ENCODE measurements at regions not wholly inside any gene's neighbourhood (a gene's known extent, or its start where the extent isn't known, plus 50 kb on each side); places are given as distances from the start of the nearest gene placed in this dataset.
A peak's percentile ranks its signal among the peaks of the same experiment; 100 is the strongest.
"Not testable (repeated sequence)": the region's sequence is repeated elsewhere in the genome, so short reads cannot be mapped to it uniquely, and the experiment has no call there.

DNA sequence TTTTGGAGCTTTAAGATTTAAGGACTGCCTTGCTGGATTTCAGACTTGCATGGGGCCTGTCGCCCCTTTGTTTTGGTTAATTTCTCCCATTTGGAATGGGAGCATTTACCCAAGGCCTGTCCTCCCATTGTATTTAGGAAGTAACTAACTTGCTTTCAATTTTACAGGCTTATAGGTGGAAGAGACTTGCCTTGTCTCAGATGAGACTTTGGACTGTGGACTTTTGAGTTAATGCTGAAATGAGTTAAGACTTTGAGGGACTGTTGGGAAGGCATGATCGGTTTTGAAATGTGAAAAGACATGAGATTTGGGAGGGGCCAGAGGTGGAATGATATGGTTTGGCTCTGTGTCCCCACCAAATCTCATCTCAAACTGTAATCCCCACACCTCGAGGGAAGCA lies 56.5 kb upstream of the TNFSF10 start:
- DNase-seq; H3K27me3 ChIP-seq; in situ Hi-C loops (cut with MboI; ENCODE audit: low pct_ligation_motif_present in 1 of 4, low pct_unique_long_range_greater_than_20kb in 1 of 4, low sequenced_read_pairs in 3 of 4); H3K36me3 ChIP-seq; H3K9me3 ChIP-seq; H3K4me3 ChIP-seq: not testable (repeated sequence)
- H3K4me1 ChIP-seq, result peaks cover 0 to 29% (median 4%) of the 10 kb centered on the region in 4 donors
- intact Hi-C loops (cut with DNase I; ENCODE audit: low total_unique reads), result loop anchor here (10.0 kb wide), 1 partner anchor 55 kb away; the partner anchor contains the start of gene TNFSF10
- WGBS, 2 donors (ENCODE audit: low coverage in 1 of 2), result 57 to 78% methylated on average over 1 to 3 of the region's 3 CpGs
- H3K27ac ChIP-seq, result peak overlapping the region; percentile 0 to 41 (median 14)

DNA sequence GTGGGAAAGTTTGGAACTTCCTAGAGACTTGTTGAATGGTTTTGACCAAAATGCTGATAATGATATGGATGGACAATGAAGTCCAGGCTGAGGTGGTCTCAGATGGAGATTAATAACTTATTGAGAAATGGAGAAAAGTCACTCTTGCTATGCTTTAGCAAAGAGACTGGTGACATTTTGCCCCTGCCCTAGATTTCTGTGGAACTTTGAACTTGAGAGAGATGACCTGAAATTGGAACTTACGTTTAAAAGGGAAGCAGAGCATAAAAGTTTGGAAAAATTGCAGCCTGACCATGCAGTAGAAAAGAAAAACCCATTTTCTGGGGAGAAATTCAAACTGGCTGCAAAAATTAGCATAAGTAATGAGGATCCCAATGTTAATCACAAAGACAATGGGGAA lies 55.5 kb upstream of the TNFSF10 start:
- H3K9me3 ChIP-seq; H3K4me3 ChIP-seq; H3K36me3 ChIP-seq; H3K27me3 ChIP-seq; DNase-seq; H3K27ac ChIP-seq; in situ Hi-C loops (cut with MboI; ENCODE audit: low pct_ligation_motif_present in 1 of 4, low pct_unique_long_range_greater_than_20kb in 1 of 4, low sequenced_read_pairs in 3 of 4): not testable (repeated sequence)
- WGBS, 2 donors (ENCODE audit: low coverage in 1 of 2), result 79 to 92% methylated on average over 1 of the region's 1 CpG
- intact Hi-C loops (cut with DNase I; ENCODE audit: low total_unique reads), result loop anchor here (10.0 kb wide), 1 partner anchor 54 kb away; the partner anchor contains the start of gene TNFSF10
- peaks cover 0 to 29% (median 4%) of the 10 kb centered on the region in 4 donors for H3K4me1 ChIP-seq

DNA sequence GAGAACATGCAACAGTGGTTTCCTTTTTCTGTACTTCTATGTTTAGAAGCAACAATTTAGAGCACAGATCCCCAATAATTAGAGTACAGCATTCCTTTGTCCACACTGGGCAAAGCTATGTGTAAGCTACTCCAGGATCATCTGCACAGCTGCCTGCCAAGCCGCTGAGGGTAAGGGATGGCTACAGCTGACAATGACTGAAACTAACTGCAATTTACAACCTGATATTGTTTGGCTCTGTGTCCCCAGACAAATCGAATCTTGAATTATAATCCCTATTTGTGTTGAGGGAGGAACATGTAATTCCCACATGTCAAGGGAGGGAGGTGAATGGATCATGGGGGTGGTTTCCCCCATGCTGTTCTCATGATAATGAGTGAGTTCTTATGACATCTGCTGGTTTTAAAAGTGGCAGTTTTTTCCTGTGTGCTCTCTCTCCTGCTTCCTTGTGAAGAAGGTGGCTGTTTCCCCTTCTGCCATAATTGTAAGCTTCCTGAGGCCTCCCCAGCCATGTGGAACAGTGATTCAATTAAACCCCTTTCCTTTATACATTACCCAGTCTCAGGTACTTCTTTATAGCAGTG lies 54.8 kb upstream of the TNFSF10 start:
- in situ Hi-C loops (cut with MboI; ENCODE audit: low pct_ligation_motif_present in 1 of 4, low pct_unique_long_range_greater_than_20kb in 1 of 4, low sequenced_read_pairs in 3 of 4), result no loop called here
- 42% methylated on average over 2 of the region's 2 CpGs; no CpG with 5 or more reads in 1 of the 2 donors for WGBS, 2 donors (ENCODE audit: low coverage in 1 of 2)

DNA sequence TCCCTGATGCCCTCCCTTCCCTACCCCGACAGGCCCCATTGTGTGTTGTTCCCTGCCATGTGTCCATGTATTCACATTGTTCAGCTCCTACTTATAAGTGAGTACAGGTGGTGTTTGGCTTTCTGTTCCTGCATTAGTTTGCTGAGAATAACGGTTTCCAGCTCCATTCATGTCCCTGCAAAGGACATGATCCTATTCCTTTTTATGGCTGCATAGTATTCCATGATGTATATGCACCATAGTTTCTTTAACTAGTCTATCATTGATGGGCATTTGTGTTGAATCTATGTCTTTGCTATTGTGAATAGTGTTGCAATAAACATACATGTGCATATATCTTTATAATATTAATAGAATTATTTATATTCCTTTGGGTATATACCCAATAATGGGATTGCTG lies 52.1 kb upstream of the TNFSF10 start:
- intact Hi-C loops (cut with DNase I; ENCODE audit: low total_unique reads), result loop anchor here (10.0 kb wide), 1 partner anchor 51 kb away; the partner anchor contains the start of gene TNFSF10
- H3K4me3 ChIP-seq, result no peak overlapping the region
- H3K9me3 ChIP-seq, result peaks cover 4 to 6% of the 10 kb centered on the region in 2 donors
- no peak for DNase-seq
- in situ Hi-C loops (cut with MboI; ENCODE audit: low pct_ligation_motif_present in 1 of 4, low pct_unique_long_range_greater_than_20kb in 1 of 4, low sequenced_read_pairs in 3 of 4), result no loop called here
- no peak overlapping the region for H3K27ac ChIP-seq
- TF ChIP-seq POLR2A (IDR thresholded peaks at IDR 0.05), result no peak
- TF ChIP-seq POLR2AphosphoS5 (IDR thresholded peaks at IDR 0.05), result no peak
- no peak for TF ChIP-seq EP300 (IDR thresholded peaks at IDR 0.05; ENCODE audit: low read depth)
- TF ChIP-seq, protein P1, sequence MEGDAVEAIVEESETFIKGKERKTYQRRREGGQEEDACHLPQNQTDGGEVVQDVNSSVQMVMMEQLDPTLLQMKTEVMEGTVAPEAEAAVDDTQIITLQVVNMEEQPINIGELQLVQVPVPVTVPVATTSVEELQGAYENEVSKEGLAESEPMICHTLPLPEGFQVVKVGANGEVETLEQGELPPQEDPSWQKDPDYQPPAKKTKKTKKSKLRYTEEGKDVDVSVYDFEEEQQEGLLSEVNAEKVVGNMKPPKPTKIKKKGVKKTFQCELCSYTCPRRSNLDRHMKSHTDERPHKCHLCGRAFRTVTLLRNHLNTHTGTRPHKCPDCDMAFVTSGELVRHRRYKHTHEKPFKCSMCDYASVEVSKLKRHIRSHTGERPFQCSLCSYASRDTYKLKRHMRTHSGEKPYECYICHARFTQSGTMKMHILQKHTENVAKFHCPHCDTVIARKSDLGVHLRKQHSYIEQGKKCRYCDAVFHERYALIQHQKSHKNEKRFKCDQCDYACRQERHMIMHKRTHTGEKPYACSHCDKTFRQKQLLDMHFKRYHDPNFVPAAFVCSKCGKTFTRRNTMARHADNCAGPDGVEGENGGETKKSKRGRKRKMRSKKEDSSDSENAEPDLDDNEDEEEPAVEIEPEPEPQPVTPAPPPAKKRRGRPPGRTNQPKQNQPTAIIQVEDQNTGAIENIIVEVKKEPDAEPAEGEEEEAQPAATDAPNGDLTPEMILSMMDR (IDR thresholded peaks at IDR 0.05), result no peak
- 71 to 100% methylated on average over 1 to 2 of the region's 2 CpGs for WGBS, 2 donors (ENCODE audit: low coverage in 1 of 2)
- H3K27me3 ChIP-seq, result no peaks in the 10 kb centered on the region
- no peaks in the 10 kb centered on the region for H3K36me3 ChIP-seq
- peaks cover 0 to 22% (median 4%) of the 10 kb centered on the region in 4 donors for H3K4me1 ChIP-seq

More for the DNA sequence above, 54.8 kb upstream of the TNFSF10 start:
- Histone ChIP-seq H3K4me3 (no peak overlapping the region), H3K27ac (no peak overlapping the region), H3K27me3 (no peaks in the 10 kb centered on the region), H3K9me3 (no peaks in the 10 kb centered on the region), H3K36me3 (no peaks in the 10 kb centered on the region), H3K4me1 (peaks cover 0 to 29% (median 4%) of the 10 kb centered on the region in 4 donors)
- TF ChIP-seq, protein P1 (IDR thresholded peaks at IDR 0.05), result no peak
- TF ChIP-seq POLR2A (IDR thresholded peaks at IDR 0.05), result no peak
- intact Hi-C loops (cut with DNase I; ENCODE audit: low total_unique reads), result loop anchor here (10.0 kb wide), 1 partner anchor 53 kb away; the partner anchor contains the start of gene TNFSF10
- DNase-seq, result no peak

DNA sequence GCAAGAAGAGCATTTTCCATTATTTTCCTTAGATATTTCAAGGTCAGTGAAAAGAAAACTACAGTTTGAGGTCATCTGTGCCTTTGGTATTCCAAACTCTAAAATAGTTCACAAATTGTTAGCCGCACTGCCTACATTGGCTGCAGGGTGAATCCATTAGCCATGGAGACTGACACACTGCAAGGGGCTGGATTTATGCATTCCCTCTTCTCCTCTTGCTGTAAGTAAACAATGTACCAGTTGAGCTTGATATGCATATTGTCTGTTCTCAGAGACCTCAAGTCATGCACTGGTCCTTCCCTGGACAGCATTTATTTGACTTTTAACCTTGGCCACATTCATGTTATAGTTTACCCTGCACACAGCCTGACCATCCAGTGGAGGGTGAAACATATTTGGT lies 50.2 kb upstream of the TNFSF10 start:
- no peaks in the 10 kb centered on the region for H3K27me3 ChIP-seq
- no peaks in the 10 kb centered on the region for H3K36me3 ChIP-seq
- H3K27ac ChIP-seq, result no peak overlapping the region
- no peak for DNase-seq
- TF ChIP-seq, protein P1 (IDR thresholded peaks at IDR 0.05), result no peak
- no peak for TF ChIP-seq POLR2AphosphoS5 (IDR thresholded peaks at IDR 0.05)
- in situ Hi-C loops (cut with MboI; ENCODE audit: low pct_ligation_motif_present in 1 of 4, low pct_unique_long_range_greater_than_20kb in 1 of 4, low sequenced_read_pairs in 3 of 4), result no loop called here
- 86 to 92% methylated on average over 1 of the region's 1 CpG for WGBS, 2 donors (ENCODE audit: low coverage in 1 of 2)
- peaks cover 0 to 6% (median 0%) of the 10 kb centered on the region in 4 donors for H3K4me1 ChIP-seq
- intact Hi-C loops (cut with DNase I; ENCODE audit: low total_unique reads), result loop anchor here (10.0 kb wide), 1 partner anchor 49 kb away; the partner anchor contains the start of gene TNFSF10
- peaks cover 4 to 6% of the 10 kb centered on the region in 2 donors for H3K9me3 ChIP-seq
- H3K4me3 ChIP-seq, result no peak overlapping the region
